ENCODE measurements at regions not wholly inside any gene's neighbourhood (a gene's known extent, or its start where the extent isn't known, plus 50 kb on each side); places are given as distances from the start of the nearest gene placed in this dataset.

DNA sequence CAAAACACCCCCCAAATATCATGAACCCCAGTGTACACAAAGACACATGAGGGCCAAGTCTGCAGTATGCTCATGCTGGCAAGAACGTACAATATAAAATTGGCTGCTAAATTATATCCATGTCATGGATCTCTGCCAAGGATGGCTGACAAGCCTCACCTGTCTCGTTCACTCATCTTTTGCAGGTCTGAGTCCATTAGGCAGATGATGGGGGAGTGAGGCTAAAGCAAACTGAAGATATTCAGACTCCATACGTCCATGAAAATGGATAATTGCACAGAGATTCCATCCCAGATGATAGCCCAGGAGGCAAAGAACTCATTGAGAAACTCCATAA lies 122.3 kb upstream of the PTPRG start:
- TF ChIP-seq EP300 (IDR thresholded peaks at IDR 0.05; ENCODE audit: low read depth in 2 of 2, low read length in 2 of 2), result no peak
- TF ChIP-seq EP300 (CRISPR knock-in tag; IDR thresholded peaks at IDR 0.05; ENCODE audit: borderline replicate concordance), result no peak
- no peak for TF ChIP-seq HNF4A (CRISPR knock-in tag; IDR thresholded peaks at IDR 0.05)
